SK-N-SH (cell line): ENCODE measurements at regions not wholly inside any gene's neighbourhood (a gene's known extent, or its start where the extent isn't known, plus 50 kb on each side); places are given as distances from the start of the nearest gene placed in this dataset.

Experiments
- CTCF ChIP-seq: fragments of 200-600 bp; sonication (generic); IDR thresholded peaks from 2 replicates; pipeline ENCODE4 v1.6.1; 2017; ENCODE audit warnings: antibody characterized with exemption, mild to moderate bottlenecking, moderate library complexity
- EZH2phosphoT487 ChIP-seq: fragments of 200-600 bp; sonication (generic); IDR thresholded peaks from 2 replicates; pipeline ENCODE4 v1.6.1; 2017; ENCODE audit warnings: low read depth, mixed run types, mild to moderate bottlenecking, antibody characterized with exemption, moderate library complexity, borderline replicate concordance
- POLR2AphosphoS5 ChIP-seq: IDR thresholded peaks from 2 replicates; pipeline ENCODE4 v1.6.1; 2012; ENCODE audit warnings: low read depth, low read length

GRCh38 chr1:101709721-101710120, 287.0 kb downstream of the OLFM3 start:
- TF ChIP-seq POLR2AphosphoS5 (no peak), CTCF (no peak), EZH2phosphoT487 (no peak)
